ENCODE measurements at regions not wholly inside any gene's neighbourhood (a gene's known extent, or its start where the extent isn't known, plus 50 kb on each side); places are given as distances from the start of the nearest gene placed in this dataset.

GRCh38 chr7:22655781-22656180, 71.2 kb upstream of the IL6 start:
- CTCF ChIA-PET (ENCODE audit: partially characterized antibody): interaction anchor here (1.0 to 1.9 kb wide), 6 partner anchors 16 to 127 kb away, joined by 3 to 7 read pairs (median 3); no protein-coding TSS in a partner anchor

More at GRCh38 chr7:22655781-22656180, 71.2 kb upstream of the IL6 start:
- no peaks in the 10 kb centered on the region for H4K20me1 ChIP-seq (replicated peaks in 1 of 2; ENCODE audit: control insufficient read depth in 1 of 2, insufficient read depth in 2 of 2, low read length in 2 of 2)
- H2AFZ ChIP-seq (ENCODE audit: low read length): no peak overlapping the region
- H4K91ac ChIP-seq (replicated peaks; ENCODE audit: insufficient read length, low read length): no peak overlapping the region
- H2BK15ac ChIP-seq (ENCODE audit: low read length): no peak overlapping the region
- no peak overlapping the region for H3K4me3 ChIP-seq (ENCODE audit: extremely low read depth in 1 of 4, insufficient read depth in 2 of 4, low read depth in 3 of 4, low read length in 4 of 4)
- H2BK12ac ChIP-seq (ENCODE audit: low read depth, low read length): no peak overlapping the region
- no peak overlapping the region for H3K56ac ChIP-seq (replicated peaks; ENCODE audit: insufficient read length, low read depth, low read length)
- no peak overlapping the region for H4K8ac ChIP-seq (ENCODE audit: extremely low read depth, insufficient read depth, low read length)
- no peak overlapping the region for H3K14ac ChIP-seq (ENCODE audit: insufficient read length)
- no peaks in the 10 kb centered on the region for H3K27me3 ChIP-seq (replicated peaks in 1 of 4; ENCODE audit: control insufficient read depth in 3 of 4, extremely low read depth in 1 of 4, insufficient read depth in 3 of 4, low read length in 3 of 4)
- no peaks in the 10 kb centered on the region for H3K79me1 ChIP-seq (ENCODE audit: low read depth, low read length)
- no peaks in the 10 kb centered on the region for H3K79me2 ChIP-seq (ENCODE audit: control insufficient read depth in 1 of 2, insufficient read depth in 2 of 2, low read length in 2 of 2)
- POLR2A ChIA-PET (ENCODE audit: partially characterized antibody): interaction anchor here (1.9 kb wide), 1 partner anchor 14 kb away, joined by 6 read pairs; no protein-coding TSS in a partner anchor
- WGBS, 2 experiments (ENCODE audit: extremely low coverage in 1 of 2, insufficient coverage in 1 of 2, insufficient read length in 1 of 2, insufficient replicate concordance in 2 of 2, low coverage in 1 of 2, low lambda C conversion rate in 2 of 2, missing lambda C conversion rate in 1 of 2): 94% methylated on average over 4 of the region's 4 CpGs; no CpG with 5 or more reads in 1 of the 2 experiments
- H4K5ac ChIP-seq (ENCODE audit: insufficient read length, low read depth, low read length): no peak overlapping the region
- H3K36me3 ChIP-seq (ENCODE audit: control insufficient read depth in 2 of 4, insufficient read depth in 4 of 4, low read length in 3 of 4): no peaks in the 10 kb centered on the region
- H3K23ac ChIP-seq (ENCODE audit: insufficient read length): no peak overlapping the region
- no peaks in the 10 kb centered on the region for H3K9me3 ChIP-seq (ENCODE audit: insufficient read depth in 2 of 2, low read depth in 1 of 2, low read length in 1 of 2)
- FAIRE-seq: no peak
- no peak overlapping the region for H2BK20ac ChIP-seq (ENCODE audit: low read length)
- H2BK5ac ChIP-seq (ENCODE audit: low read depth, low read length): no peak overlapping the region
- no peak overlapping the region for H3K18ac ChIP-seq (ENCODE audit: extremely low read depth, low read length)
- DNase-seq (ENCODE audit: low read depth in 1 of 2, low spot score in 2 of 2): no peak
- no peak overlapping the region for H3K27ac ChIP-seq (ENCODE audit: low read depth, low read length)
- no peak overlapping the region for H2BK120ac ChIP-seq (replicated peaks; ENCODE audit: low read depth, low read length)
- no peak overlapping the region for H3K4ac ChIP-seq (replicated peaks; ENCODE audit: insufficient read length, low read depth, low read length)
- H2AK5ac ChIP-seq (ENCODE audit: low read depth, low read length): no peak overlapping the region
- H3K9ac ChIP-seq (replicated peaks in 1 of 4; ENCODE audit: extremely low read depth in 1 of 4, low read depth in 3 of 4, low read length in 3 of 4): no peak overlapping the region
- TF ChIP-seq SP1 (IDR thresholded peaks at IDR 0.05; ENCODE audit: low read depth, low read length): no peak
- H3K23me2 ChIP-seq (ENCODE audit: low read depth, low read length): no peaks in the 10 kb centered on the region
- no peak overlapping the region for H3K4me2 ChIP-seq (ENCODE audit: insufficient read depth in 1 of 2, low read depth in 2 of 2, low read length in 2 of 2)
- peaks cover 0 to 3% (median 0%) of the 10 kb centered on the region in 4 experiments; a peak in 1 of 7 replicates for H3K4me1 ChIP-seq (replicated peaks in 1 of 4; ENCODE audit: control insufficient read depth in 3 of 4, insufficient read depth in 4 of 4, low read length in 3 of 4)
